CD4-positive, alpha-beta T cell treated with Interleukin-15 for 1 hour (primary cell): ENCODE measurements at regions not wholly inside any gene's neighbourhood (a gene's known extent, or its start where the extent isn't known, plus 50 kb on each side); places are given as distances from the start of the nearest gene placed in this dataset.
A peak's percentile ranks its signal among the peaks of the same experiment; 100 is the strongest.
"Not testable (repeated sequence)": the region's sequence is repeated elsewhere in the genome, so short reads cannot be mapped to it uniquely, and the experiment has no call there.

Experiments
- DNase-seq: peaks from one replicate; pipeline ENCODE4 v3.0.0-alpha.2; 2020

DNA sequence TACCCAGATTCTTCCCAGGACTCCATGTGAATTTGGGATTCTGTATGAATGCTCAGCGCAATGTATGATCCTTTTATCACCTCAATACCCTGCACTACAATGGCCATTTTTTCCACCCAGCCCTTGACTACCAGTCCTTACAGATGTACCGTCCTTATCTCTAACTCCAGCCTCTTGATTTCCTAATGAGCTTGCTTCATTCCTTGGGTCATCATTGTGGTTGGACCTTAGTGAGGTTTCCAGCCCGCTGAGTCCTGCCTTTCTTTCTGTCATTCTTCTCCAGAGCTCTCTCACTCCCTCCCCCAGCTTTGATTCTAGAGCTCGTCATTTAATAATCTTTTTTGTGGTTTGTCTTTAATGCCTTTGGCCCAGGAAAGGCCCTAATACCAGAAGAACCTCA lies 438.5 kb downstream of the ZNF536 start:
- DNase-seq, result no peak

DNA sequence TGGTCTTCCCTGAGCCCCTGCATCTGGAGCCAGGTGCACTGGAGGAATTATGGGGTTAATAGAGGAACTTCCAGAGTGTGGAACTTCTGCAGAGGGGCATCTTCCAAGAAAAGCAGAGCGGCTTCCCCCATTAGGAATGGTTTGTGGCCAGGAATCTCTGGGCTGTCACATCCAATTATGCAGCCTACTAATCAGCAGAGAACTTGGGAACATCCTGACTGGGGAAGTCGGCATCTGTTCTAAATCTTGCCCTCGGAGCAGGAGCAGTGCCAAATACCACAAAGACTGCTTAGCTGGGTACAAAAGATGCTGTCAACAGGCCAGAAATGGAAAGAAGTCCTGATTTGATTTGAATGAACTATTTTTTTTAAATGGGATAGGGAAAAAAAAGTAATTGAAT lies 435.1 kb downstream of the ZNF536 start:
- no peak for DNase-seq

DNA sequence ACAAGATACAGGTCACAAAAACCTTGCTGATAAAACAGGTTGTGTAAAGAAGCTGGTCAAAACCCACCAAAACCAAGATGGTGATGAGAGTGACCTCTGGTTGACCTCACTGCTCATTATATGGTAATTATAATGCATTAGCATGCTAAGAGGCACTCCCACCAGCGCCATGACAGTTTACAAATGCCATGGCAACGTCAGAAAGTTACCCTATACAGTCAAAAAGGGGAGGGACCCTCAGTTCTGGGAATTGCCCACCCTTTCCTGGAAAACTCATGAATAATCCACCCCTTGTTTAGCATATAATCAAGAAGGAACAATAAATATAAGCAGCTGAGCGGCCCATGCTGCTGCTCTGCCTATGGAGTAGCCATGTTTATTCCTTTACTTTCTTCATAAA lies 434.1 kb downstream of the ZNF536 start:
- DNase-seq, result no peak

DNA sequence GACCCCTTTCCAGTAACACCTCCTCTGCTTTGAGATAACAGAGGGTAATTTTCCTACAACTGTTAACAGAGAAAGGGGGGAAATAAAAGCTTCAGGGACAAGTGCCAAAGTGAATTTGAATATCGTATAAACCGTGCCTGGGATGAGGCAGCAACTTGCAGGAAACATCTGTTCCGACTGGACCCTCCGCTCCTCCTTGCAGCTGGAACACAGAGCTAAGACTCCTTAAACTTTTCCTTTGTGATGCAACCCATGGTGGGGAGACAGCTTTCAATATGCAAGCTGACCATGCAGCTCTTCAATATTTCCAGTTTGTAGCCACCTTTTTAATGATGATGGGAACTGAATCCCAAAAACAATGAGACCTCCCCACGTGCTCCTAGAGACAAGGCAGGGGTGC lies 432.6 kb downstream of the ZNF536 start:
- DNase-seq, result no peak

DNA sequence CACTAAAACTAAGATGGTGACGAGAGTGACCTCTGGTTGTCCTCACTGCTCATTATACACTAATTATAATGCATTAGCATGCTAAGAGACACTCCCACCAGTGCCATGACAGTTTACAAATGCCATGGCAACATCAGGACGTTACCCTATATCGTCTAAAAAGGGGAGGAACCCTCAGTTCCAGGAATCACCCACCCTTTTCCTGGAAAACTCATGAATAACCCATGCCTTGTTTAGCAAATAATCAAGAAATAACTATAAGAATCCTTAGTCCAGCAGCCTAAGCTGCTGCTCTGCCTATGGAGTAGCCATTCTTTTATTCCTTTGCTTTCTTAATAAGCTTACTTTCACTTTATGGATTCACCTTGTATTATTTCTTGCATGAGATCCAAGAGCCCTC lies 432.1 kb downstream of the ZNF536 start:
- not testable (repeated sequence) for DNase-seq

DNA sequence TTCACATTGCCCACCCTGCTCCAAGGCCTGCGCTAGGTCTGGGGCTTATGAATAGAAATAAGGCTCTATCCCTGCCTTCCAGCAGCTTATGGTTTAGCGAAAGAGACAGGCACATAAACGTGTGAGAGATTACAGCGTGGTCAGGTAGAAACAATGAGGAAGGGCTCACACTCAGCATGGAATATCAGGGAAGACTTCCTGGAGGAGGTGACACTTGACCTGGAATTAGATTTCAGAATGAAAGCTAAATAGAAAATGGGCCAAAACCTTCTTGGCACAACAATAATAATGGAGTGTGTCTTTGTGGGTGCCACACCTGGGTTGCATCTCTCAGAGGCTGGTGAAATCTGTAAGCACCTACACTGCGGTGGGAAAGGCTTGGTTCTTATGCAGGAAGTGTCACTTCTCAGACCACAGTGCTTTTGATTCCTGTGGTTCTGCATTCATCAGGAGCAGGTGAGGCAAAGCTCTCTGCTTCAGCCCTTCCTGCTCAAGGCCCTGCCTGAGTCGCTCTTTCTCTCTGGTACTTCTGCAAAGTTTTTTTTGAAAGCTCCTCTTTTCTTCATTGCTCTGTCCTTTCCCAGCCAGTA lies 430.3 kb downstream of the ZNF536 start:
- no peak for DNase-seq

DNA sequence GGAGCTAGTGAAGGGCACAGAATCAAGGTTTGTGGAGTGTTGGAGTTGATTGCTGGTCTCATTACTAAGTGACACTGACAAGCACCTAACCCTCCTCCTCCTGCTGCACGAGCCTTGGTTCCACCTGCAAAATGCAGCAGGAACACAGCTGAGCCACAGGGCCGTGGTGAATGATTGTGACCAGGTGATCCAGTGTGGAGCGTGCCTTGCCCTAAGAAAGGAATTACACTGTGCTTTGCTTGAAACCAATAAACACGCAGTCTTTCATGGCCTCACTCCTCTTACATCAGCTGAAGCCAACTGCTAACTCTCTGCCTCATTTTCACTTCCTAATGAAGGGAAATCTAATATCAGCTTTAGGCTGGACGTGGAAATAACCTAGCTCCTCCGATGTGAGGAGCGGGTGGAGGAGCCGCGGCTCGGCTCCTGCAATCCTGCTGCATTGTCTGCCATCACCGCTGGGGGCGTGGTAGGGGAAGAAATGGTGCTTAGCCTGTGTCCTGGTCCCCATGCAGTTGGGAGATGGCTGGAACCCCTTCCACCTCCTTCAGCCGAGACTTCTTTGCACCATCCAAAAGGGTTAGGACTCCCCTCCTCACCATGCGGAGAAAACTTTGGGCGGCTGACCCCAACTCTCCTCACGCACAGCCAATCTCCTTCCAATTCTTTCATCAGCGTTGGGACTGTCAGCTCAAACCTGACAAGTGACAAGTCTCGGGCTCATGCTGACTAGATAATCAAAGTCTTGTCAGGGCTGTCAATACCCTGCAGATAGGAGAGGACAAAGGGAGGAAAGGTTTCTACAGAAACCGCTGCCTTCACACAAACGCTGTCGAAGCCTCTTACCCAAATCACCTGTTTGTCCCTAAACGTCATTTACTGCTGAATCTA lies 427.9 kb downstream of the ZNF536 start:
- no peak for DNase-seq

DNA sequence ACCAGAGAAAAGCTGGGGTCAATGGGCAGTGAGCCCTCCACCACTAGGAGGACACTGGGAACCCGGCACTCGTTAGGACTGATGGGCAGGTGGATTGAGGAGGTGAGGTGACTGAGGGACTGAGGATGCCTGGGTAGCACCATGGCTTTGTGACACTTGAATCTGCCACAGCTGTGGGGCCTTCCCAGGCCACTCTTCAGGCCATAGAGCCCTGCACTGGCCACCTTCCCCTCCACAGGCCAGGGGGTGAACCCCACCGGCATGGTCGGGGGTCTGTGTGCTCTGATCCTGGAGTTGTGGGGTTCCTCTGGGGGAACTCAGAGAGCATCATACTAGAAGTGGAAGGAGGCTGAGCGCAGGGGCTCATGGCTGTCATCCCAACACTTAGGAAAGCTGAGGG lies 423.5 kb downstream of the ZNF536 start:
- DNase-seq, result no peak

DNA sequence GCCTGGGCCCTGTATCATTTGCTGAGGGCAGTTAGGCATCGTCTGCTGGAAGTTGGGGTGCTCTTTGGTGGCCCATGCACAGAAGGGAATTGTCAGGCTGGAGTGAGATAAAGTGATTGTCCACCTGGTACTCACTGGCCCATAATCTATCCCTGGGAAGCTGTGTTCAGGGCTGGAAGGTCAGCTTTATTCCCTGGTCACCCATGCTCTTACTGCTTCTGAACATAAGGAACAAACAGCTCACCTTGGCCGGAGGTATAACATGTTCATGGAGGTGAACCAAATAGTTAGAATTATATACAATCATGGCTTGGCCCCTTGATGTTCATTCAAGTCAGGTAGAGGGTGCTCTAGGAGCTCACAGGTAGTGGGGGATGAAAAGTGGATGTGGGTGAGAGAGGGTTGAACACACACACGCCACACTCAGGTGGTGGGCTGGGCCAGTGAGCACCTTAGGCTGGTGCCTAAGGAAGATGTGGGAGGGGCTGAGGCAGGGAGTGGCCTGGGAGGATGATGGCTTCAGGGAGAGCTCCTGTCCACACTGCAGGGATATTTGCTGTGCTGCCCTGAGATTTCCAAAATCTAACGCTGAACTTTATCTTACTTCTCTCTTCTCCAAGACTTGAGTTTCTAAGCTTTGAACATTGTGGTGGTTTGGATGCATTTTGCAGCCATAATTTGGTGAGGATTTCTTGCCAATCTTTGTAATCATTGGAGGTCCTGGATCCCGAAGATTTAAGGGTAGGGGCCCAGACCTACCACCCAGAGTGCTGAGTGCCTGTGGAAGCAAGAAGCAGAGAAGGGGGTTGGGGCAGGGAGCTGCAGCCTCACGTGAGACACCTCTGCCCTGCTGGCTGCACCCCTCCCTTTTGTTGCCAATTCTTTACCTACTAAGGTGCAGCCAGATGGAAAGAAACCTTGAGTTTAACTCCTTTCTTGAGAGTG lies 420.6 kb downstream of the ZNF536 start:
- no peak for DNase-seq

DNA sequence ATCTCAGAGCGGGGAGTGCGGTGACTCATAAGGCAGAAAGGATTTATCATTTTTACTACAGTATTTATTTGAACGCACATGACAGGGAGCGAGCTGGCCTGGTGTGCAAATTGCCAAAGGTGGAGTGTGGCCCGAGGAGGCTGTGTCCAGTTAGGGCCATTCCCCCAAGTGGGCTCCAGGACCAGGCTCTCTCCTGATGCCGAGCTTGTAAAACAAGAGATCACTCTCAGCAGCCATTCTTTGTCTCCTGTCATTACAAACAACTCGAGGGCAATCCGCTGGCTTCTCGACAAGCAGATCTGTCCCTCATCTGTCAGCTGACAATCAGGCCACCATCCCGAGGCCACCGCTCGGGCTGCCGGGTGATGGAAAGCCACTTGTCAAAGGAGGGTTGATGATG lies 418.9 kb downstream of the ZNF536 start:
- no peak for DNase-seq

DNA sequence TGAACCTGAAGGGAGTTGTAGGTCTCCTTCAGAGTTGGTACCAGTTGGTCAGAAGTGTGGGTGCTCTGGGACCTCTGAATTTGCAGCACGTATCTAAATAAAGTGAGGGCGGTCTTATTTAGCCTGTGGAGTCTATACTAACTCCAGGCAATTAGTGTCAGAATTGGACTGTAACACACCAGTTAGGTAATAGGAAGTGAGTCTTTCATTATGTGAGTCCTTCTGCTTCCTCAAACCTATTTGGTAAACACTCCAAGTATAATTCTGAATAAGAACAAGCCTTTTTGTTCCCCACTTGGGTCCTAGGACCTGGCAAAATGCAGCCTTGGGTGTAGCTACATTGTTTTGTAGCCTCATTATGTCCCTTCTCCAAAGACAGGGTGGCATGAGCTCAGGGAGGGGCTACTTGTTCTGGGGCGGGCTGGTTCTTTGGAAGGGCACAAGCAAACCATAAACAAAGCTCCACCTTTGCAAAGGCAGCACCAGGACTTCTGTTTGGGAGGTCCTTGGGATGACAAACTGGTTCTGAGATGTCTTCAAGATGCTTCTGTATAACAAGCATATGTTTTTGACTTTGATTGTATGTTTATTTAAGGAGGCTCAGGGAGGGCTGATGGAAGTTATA lies 418.0 kb downstream of the ZNF536 start:
- no peak for DNase-seq

DNA sequence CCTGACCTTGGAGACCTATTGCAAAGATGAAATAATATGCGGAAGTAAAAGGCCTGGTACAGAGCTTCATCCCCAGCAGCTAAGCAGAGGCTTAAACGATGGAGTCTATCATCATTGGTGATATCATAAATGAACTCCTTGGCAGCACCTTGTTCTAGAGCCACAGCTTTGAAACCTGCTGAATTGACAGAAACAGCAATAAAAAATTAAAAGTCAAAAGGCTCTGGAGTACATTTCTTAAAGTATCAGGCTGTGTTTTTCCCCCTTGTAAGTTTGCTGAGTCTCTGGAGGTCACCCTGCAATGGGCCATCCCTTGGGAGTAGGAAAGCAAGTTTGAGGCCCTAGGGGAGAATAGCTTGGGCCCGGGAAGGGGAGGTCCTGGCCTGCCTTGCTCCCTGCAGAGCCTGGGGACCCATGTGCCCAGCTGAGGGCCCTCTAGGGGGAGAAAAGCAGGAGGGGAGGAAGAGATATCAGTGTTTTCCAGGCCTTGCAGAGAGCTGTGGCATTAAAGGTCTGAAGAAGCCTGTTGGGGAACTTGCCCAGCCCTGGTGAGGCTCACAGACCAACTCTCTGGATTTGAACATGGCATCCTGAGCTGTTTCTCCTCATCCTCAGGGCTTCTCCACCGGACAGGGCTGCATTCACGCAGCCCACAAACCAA lies 416.1 kb downstream of the ZNF536 start:
- no peak for DNase-seq

DNA sequence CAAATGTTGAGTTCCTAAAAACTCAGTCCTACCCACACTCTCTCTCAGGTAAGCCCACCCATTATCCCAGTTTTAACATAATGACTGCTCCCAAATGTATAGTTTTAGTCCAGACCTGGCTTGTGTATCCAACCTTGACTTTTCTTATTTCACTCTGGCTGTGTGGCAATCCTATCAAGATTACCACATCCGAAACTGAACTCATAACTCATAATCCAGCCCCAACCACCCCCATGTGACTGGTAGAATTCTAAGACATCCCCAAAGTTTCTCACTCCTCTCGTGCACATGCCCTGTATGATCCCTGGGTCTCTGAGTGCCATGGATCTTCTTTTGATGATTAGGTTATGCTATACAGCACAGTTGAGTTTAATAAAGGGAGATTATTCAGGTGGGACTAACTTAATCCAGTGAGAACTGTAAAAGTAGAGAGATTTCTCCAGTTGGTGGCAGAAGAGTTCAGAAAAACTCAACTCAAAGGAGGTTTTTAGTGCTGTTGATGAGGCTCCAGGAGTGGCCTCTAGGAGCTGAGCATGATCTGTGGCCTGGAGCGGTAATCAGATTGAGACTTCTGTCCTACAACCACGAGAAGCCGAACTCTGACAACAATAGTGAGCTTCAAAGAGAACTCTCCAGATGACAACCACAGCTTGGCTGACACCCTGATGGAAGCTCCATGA lies 413.4 kb downstream of the ZNF536 start:
- no peak for DNase-seq

DNA sequence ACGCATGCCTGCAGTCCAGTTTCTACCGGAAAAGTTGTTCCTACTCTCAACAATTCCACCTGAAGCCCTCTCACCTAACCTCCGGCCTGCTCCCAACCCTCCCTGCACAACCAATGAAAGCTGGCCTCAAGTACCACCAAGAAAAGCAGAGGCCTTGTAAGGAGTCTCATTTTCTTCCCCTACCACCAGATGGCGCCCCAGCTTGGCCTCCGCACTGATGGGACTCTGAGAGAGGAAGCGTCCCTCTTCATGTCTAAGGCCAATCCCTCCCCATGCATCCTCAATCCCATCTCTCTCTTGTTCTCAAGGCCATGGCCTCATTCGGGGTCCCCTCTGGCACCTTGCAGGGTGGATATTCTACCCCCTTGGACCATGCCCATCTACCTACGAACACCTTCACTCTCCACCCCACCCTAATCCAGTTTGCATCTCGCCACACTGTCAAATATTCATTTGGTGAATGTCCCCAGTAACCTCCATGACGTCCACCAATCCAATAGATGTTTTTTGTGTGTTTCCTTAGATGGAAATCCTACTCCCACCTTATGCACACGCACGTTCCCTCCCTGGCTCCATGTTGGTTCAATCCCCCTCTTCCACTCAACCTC lies 412.8 kb downstream of the ZNF536 start:
- peak; percentile 53 for DNase-seq

DNA sequence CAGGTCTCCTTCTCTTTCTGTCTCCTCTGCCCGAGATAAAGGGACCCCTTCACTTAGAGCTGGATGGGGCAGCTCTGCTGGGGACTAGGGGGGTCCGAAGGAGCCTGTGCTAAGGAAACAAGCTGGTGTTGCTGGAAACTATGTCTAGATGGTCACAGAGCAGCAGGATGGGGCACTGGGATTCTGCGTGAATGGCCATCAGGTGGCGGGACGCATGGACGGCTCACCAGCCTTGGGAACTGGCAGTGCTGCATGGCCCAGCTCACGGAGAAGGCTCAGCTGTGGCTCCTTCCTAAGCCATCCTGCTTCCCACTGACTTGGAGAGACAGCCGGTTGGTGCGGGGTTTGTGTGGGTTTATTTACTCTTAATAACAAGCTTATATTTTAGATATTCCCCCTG lies 411.8 kb downstream of the ZNF536 start:
- DNase-seq, result no peak

DNA sequence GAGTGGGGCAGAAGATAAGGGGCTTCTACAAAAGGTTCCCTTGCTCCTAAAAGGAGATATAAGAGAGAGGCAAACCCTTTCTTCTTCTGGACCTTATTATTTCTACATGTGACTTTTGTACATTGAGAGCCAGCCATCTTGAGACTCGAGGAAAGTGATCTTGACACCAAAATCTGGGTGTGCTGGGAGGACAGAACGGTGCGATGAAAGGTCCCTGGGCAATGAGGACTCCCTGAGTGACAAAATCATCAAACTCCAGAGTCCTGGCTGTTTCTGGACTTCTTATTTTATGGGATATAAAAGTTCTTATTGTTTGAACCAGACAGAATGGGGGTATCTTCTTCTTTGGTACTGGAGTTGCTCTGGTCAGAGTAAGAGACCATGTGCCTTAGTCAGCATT lies 411.0 kb downstream of the ZNF536 start:
- no peak for DNase-seq

DNA sequence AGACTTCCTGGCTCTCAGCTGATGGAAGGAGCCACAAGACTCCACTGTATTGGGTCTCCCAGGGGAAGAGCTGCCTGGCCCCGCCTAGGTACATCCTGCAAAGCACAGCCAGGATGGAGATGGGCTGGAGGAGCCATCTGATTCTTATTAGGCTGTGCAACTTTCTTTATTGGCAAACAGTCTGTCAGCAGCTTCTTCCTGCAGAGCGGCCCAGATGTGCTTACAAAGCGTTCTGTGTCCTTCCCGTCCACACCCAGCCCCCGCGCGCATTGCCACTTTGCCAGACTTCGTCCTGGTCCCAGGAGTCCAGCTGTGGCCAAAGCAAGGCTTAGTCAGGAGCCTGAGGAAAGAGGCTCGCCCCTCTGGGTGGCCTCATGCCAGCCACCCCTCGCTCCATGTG lies 409.3 kb downstream of the ZNF536 start:
- DNase-seq, result no peak

DNA sequence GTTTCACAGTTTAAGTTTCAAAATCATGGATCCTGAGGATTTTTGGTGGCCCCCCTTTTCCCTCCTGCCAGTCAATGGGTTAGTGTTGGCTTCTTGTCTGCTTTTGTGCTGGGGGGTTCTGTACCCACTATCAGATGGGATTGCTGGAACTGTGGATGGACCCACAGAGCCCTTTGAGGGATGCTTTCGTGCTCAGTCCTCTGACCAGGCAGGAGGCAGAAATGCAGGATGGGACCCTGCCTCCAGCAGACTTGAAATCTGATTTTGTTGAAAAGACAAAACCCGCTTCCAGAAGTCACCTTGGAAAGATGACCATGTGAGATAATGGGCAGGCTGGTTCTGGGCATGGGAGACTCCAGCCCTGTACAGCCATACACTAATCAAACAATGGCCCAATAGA lies 408.9 kb downstream of the ZNF536 start:
- DNase-seq, result no peak

DNA sequence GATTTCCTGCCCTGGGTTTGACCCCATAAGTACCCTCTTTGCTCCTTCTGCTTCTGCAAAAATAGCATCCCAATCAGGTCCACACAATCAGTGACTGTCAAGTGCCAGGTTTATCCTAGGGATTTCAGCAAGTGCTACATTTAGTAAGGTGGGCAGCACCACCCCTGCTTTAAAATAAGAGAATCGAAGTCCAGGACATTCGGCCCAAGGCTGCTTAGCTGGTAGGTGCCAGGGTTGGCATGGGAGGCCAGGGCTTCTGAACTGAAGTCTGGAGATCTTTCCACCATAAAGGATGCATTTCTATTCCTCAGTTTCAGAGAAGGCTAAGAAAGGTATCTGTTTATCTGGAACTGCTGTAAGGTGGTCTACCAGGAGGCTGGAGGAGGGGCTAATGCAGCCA lies 408.3 kb downstream of the ZNF536 start:
- DNase-seq, result no peak

DNA sequence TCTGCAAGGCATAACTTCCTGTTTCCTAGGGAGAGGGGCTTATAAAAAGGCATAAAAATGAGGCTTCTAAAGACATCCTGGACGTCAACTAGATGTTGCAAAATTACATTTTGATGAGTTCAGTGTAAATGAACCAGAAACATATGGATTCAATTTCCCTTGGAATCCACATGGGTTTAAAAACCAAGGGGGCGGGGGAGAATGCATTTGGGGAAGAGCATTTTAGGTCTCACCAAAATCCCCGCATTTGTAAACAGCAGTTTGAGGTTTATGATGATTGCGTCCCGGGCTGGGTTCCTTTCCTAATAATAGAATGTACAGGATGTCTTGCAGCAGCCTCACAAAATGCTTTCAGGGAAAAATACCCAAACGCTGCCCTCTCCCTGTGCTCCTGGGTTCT lies 407.8 kb downstream of the ZNF536 start:
- no peak for DNase-seq

DNA sequence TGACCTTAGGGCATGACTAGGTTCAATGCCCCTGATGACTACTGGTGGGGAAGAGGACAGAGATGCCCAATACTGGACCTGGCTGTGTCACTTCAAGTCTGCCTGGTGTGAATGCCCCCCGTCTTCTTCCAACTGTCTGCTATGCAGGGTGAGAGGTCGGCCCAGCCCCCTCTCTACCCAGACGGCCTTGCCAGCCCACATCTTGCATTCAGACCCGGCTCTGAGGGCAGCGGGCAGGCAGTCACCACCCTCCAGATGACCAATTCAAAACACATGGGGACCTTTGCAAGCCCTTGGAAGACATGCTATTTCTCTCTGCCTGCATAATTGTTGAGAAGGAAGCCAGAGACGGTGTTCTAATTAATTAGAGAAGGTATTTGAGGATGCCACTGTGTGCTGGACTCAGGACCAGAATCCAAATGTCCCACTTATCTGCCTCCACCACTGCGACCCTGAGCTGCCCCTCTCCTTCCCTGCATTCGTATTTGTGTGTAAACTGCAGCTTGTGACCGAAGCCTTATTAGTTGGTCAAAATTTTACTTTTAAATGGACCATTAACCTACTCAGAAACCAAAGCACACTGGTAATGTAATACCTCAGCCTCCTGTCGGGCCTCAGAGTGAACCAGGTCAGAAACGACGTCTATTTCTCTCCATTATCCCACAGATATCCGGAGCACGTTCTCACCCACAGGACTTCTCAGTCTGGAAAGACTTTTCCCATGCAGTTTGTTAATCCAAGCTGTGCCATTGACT lies 407.0 kb downstream of the ZNF536 start:
- no peak for DNase-seq
